NB4 (cell line): ENCODE measurements at regions not wholly inside any gene's neighbourhood (a gene's known extent, or its start where the extent isn't known, plus 50 kb on each side); places are given as distances from the start of the nearest gene placed in this dataset.
"Not testable (repeated sequence)": the region's sequence is repeated elsewhere in the genome, so short reads cannot be mapped to it uniquely, and the experiment has no call there.

Experiments used
- DNase-seq: peaks from one replicate; pipeline ENCODE4 v3.0.0; 2010; ENCODE audit warnings: low read depth
- H3K4me3 ChIP-seq: one replicate; pipeline ENCODE4 v1.5.1; 2011; ENCODE audit warnings: mild to moderate bottlenecking, low read depth, low read length, moderate library complexity
- MYC ChIP-seq: IDR thresholded peaks from 2 replicates; pipeline ENCODE4 v1.6.1; 2011; ENCODE audit warnings: low read depth, low read length
- POLR2A ChIP-seq: IDR thresholded peaks from 2 replicates; pipeline ENCODE4 v1.6.1; 2011; ENCODE audit warnings: mild to moderate bottlenecking; ENCODE audit not compliant: insufficient read length; ENCODE audit errors: extremely low read depth
- TF ChIP-seq, protein P1 (sequence below): IDR thresholded peaks from 2 replicates; pipeline ENCODE4 v1.6.1; 2011; ENCODE audit warnings: low read depth, low read length
- TF ChIP-seq, protein P2 (sequence below): IDR thresholded peaks from one replicate; pipeline ENCODE4 v1.5.1; 2012; ENCODE audit warnings: low read depth, low read length

DNA sequence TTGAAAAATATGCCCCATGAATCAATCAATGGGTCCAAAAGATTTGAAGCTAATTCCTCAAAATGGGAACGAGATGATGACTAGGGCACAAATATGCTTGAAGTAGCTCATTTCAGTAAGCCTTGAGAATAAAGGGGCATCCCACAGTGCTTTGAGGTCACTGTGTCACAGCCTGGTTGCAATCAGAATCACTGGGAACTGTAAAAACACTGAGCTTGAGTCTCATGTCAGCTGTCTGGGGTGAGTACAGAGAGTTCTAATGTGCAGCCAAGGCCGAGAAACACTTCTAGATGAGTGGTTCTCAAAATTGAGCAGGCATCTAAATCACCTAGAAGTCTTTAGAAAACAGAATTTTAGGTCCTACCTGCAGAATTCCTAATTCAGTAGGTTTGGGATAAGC lies 120.5 kb upstream of the EGFL6 start:
- TF ChIP-seq, protein P1, sequence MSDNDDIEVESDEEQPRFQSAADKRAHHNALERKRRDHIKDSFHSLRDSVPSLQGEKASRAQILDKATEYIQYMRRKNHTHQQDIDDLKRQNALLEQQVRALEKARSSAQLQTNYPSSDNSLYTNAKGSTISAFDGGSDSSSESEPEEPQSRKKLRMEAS: no peak
- TF ChIP-seq POLR2A (no peak), MYC (no peak)
- TF ChIP-seq, protein P2, sequence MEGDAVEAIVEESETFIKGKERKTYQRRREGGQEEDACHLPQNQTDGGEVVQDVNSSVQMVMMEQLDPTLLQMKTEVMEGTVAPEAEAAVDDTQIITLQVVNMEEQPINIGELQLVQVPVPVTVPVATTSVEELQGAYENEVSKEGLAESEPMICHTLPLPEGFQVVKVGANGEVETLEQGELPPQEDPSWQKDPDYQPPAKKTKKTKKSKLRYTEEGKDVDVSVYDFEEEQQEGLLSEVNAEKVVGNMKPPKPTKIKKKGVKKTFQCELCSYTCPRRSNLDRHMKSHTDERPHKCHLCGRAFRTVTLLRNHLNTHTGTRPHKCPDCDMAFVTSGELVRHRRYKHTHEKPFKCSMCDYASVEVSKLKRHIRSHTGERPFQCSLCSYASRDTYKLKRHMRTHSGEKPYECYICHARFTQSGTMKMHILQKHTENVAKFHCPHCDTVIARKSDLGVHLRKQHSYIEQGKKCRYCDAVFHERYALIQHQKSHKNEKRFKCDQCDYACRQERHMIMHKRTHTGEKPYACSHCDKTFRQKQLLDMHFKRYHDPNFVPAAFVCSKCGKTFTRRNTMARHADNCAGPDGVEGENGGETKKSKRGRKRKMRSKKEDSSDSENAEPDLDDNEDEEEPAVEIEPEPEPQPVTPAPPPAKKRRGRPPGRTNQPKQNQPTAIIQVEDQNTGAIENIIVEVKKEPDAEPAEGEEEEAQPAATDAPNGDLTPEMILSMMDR: no peak
- DNase-seq: no peak
- no peak overlapping the region for H3K4me3 ChIP-seq

DNA sequence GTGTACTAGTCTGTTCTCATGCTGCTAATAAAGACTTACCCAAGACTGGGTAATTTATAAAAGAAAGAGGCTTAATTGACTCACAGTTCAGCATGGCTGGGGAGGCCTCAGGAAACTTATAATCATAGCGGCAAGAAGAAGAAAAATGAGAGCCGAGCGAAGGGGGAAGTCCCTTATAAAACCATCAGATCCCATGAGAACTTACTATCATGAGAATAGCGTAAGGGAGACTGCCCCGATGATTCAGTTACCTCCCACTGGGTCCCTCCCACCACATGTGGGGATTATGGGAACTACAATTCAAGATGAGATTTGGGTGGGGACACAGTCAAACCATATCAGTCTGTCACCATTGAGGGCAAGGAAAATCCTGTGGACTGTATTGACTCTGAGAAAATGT lies 121.8 kb upstream of the ATXN3L start:
- not testable (repeated sequence) for H3K4me3 ChIP-seq, DNase-seq

DNA sequence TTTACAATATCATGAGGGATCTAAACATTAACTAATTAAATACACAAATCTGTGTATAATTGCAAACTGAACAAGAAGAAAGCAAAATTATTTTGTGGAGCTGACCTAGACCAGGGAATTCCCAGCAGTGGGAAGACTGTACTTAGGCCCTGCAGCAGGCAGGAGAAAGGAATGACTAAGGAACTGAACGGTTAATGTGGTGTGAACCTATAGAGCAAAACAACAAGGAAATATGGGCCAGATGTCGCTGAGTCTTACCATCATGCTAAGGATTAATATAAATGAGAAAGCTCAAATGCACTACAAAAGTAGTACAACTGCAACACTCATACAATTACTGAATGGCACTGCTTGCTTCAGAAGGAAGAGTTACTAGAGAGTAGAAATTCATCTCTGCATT lies 120.3 kb upstream of the ATXN3L start:
- TF ChIP-seq MYC (no peak), POLR2A (no peak)
- no peak for DNase-seq
- H3K4me3 ChIP-seq: no peak overlapping the region

DNA sequence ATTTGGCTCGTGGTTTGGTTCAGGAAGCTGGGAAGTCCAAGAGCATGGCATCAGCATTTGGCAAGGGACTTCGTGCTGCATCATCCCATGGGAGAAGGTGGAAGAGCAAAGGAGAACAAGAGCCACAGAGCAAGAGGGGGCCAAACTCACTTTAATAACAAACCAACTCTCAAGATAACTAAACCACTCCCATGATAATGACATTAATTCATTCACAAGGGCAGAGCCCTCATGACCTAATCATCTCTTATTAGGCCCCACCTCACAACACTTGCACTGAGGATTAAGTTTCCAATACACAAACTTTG lies 113.4 kb upstream of the ATXN3L start:
- no peak overlapping the region for H3K4me3 ChIP-seq
- TF ChIP-seq, protein P1: no peak
- TF ChIP-seq, protein P2: no peak
- no peak for TF ChIP-seq POLR2A
- no peak for TF ChIP-seq MYC
- DNase-seq: no peak

DNA sequence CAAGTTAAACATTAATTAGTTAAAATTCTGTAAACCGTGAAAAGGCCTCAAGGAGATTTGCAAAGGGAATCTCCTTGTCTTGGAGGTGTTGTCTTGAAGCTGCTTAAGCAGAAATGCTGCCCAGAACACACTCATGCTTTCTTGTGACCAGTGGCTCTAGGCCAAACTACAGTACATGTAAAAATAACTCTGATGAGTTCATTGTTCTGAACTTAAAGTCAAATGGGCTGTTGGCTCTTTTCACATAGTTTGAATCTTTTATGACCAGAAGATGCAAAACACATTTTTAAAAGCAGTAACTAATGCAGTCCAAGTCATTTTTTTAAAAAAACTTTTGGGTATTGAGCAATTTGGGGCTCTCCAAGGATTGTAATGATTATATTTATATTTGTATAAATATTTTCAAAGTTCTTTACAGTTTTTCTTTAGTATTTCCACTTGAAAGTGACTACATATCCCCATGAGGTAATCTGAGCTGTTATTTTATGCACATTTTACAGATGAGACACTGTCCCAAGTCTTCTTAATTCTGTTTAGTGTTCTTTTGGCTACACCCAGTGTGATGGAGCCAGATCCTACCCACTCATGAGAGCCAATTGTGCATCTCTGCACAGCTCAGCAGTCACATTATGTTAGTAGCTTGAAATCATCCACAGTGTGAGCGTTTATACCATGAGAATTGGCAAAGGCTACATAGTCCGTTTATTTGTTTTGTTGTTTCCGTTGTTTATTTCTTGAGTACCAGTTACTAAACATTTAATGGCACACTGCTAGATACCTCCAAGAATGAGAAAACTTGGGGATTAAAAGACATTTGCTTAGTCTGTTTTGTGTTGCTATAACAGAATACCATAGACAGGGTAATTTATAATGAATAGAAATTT lies 112.8 kb upstream of the ATXN3L start:
- DNase-seq: no peak
- no peak overlapping the region for H3K4me3 ChIP-seq
- TF ChIP-seq, protein P1: no peak
- no peak for TF ChIP-seq POLR2A
- TF ChIP-seq, protein P2: no peak
- no peak for TF ChIP-seq MYC

DNA sequence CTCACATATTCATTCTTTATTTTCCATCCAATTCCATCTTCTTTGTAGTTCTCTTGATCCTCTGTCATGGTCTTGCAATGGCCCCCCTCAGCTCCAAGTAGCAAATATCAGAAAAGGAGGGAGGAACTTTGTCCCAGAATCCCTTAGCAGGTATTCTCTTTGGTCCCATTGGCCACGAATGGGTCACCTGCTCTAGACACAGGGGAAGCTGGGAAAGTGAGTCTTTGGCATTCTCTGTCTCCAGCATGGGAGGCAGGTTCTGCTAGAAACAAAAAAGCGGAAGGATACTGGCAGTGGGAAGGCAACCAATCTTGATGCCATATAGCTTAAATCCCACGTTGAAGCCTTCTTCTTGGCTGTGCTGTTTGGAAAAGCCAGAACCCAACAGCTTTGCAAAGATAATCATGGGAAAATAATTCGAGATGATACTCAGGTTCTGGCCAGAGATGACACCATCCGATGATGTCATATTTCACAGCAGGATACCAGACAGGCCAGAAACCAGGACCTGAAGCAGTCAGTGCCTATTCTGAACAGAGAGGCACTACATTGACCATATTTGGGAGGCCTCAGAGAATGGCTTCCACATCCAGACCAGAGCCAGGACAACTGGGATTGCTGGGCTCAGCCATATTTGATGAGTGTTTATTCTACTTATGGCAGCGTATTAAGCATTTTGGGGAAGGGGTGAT lies 110.4 kb upstream of the ATXN3L start:
- no peak overlapping the region for H3K4me3 ChIP-seq
- no peak for TF ChIP-seq MYC
- TF ChIP-seq, protein P2: no peak
- TF ChIP-seq POLR2A: no peak
- TF ChIP-seq, protein P1: no peak

More for the DNA sequence above, 110.4 kb upstream of the ATXN3L start:
- DNase-seq: no peak
